ENCODE measurements at regions not wholly inside any gene's neighbourhood (a gene's known extent, or its start where the extent isn't known, plus 50 kb on each side); places are given as distances from the start of the nearest gene placed in this dataset.

DNA sequence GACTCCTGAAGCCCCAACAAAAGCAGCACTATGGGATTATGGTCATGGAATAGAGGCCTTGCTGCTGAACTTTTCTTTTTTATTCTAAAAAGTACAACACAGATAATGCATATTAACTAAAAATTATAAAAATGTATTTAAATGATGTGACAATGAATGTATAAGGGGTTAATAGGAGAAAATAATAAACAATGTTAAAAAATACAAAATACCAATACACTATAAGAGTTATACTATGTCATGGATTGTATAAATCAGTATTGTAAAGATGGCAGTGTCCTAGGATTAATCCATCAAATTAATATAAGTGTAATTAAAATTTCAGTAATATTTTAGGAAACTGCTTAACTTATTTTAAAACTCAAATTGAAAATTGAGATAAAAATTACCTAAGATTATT lies 58.3 kb upstream of the TOP3B start:
- H2AFZ ChIP-seq (ENCODE audit: low read depth, low read length): no peak overlapping the region
- no peaks in the 10 kb centered on the region for H4K20me1 ChIP-seq (ENCODE audit: insufficient read depth)
- no peaks in the 10 kb centered on the region for H3F3A ChIP-seq (ENCODE audit: insufficient read depth, low read length, poor library complexity, severe bottlenecking)
- H3K4me2 ChIP-seq (ENCODE audit: low read length): no peak overlapping the region
- H3K9ac ChIP-seq (ENCODE audit: low read length): no peak overlapping the region
- H3K79me2 ChIP-seq (replicated peaks; ENCODE audit: insufficient read depth, low read length): no peaks in the 10 kb centered on the region
- no peaks in the 10 kb centered on the region for H3K36me3 ChIP-seq (ENCODE audit: insufficient read depth, low read length)
- no peaks in the 10 kb centered on the region for H3K27me3 ChIP-seq (ENCODE audit: insufficient read depth, low read depth, low read length)
- no peaks in the 10 kb centered on the region for H3K9me2 ChIP-seq (ENCODE audit: insufficient read depth, low read length)
- no peak overlapping the region for H3K4me3 ChIP-seq (ENCODE audit: low read length)
- H3K9me3 ChIP-seq (ENCODE audit: low read length): no peaks in the 10 kb centered on the region
- TF ChIP-seq EZH2 (IDR thresholded peaks at IDR 0.05; ENCODE audit: borderline replicate concordance, insufficient read depth, low read length, poor library complexity, severe bottlenecking) (no peak), POLR2AphosphoS5 (IDR thresholded peaks at IDR 0.05) (no peak), RAD21 (conservative IDR thresholded peaks at IDR 0.05) (no peak), CTCF (IDR thresholded peaks at IDR 0.05; ENCODE audit: poor library complexity, severe bottlenecking) (no peak), EP300 (conservative IDR thresholded peaks at IDR 0.05; ENCODE audit: poor library complexity, severe bottlenecking) (no peak), MXI1 (conservative IDR thresholded peaks at IDR 0.05; ENCODE audit: poor library complexity, severe bottlenecking) (no peak), SMC3 (conservative IDR thresholded peaks at IDR 0.05; ENCODE audit: poor library complexity) (no peak), TAF1 (IDR thresholded peaks at IDR 0.05; ENCODE audit: low read depth) (no peak)
- TF ChIP-seq, protein P1, sequence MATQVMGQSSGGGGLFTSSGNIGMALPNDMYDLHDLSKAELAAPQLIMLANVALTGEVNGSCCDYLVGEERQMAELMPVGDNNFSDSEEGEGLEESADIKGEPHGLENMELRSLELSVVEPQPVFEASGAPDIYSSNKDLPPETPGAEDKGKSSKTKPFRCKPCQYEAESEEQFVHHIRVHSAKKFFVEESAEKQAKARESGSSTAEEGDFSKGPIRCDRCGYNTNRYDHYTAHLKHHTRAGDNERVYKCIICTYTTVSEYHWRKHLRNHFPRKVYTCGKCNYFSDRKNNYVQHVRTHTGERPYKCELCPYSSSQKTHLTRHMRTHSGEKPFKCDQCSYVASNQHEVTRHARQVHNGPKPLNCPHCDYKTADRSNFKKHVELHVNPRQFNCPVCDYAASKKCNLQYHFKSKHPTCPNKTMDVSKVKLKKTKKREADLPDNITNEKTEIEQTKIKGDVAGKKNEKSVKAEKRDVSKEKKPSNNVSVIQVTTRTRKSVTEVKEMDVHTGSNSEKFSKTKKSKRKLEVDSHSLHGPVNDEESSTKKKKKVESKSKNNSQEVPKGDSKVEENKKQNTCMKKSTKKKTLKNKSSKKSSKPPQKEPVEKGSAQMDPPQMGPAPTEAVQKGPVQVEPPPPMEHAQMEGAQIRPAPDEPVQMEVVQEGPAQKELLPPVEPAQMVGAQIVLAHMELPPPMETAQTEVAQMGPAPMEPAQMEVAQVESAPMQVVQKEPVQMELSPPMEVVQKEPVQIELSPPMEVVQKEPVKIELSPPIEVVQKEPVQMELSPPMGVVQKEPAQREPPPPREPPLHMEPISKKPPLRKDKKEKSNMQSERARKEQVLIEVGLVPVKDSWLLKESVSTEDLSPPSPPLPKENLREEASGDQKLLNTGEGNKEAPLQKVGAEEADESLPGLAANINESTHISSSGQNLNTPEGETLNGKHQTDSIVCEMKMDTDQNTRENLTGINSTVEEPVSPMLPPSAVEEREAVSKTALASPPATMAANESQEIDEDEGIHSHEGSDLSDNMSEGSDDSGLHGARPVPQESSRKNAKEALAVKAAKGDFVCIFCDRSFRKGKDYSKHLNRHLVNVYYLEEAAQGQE (IDR thresholded peaks at IDR 0.05; ENCODE audit: borderline replicate concordance): no peak
- H3K27ac ChIP-seq (ENCODE audit: low read length): no peak overlapping the region

- Histone ChIP-seq H3K27me3 (ENCODE audit: insufficient read depth, low read depth, low read length) (no peaks in the 10 kb centered on the region), H2AFZ (ENCODE audit: low read depth, low read length) (no peak overlapping the region), H3K4me3 (ENCODE audit: low read length) (no peak overlapping the region), H3K9ac (ENCODE audit: low read length) (no peak overlapping the region), H3K36me3 (ENCODE audit: insufficient read depth, low read length) (no peaks in the 10 kb centered on the region), H4K20me1 (ENCODE audit: insufficient read depth) (no peaks in the 10 kb centered on the region), H3K4me2 (ENCODE audit: low read length) (no peak overlapping the region), H3K9me3 (ENCODE audit: low read length) (no peaks in the 10 kb centered on the region), H3K79me2 (replicated peaks; ENCODE audit: insufficient read depth, low read length) (no peaks in the 10 kb centered on the region), H3F3A (ENCODE audit: insufficient read depth, low read length, poor library complexity, severe bottlenecking) (no peaks in the 10 kb centered on the region), H3K9me2 (ENCODE audit: insufficient read depth, low read length) (no peaks in the 10 kb centered on the region), H3K27ac (ENCODE audit: low read length) (no peak overlapping the region)
- TF ChIP-seq SMC3 (conservative IDR thresholded peaks at IDR 0.05; ENCODE audit: poor library complexity): no peak
- no peak for TF ChIP-seq POLR2AphosphoS5 (IDR thresholded peaks at IDR 0.05)
- TF ChIP-seq EZH2 (IDR thresholded peaks at IDR 0.05; ENCODE audit: borderline replicate concordance, insufficient read depth, low read length, poor library complexity, severe bottlenecking): no peak
- no peak for TF ChIP-seq TAF1 (IDR thresholded peaks at IDR 0.05; ENCODE audit: low read depth)
Measured at GRCh38 chr22:22040472-22040871, 57.9 kb upstream of the TOP3B start.
